ENCODE measurements at regions not wholly inside any gene's neighbourhood (a gene's known extent, or its start where the extent isn't known, plus 50 kb on each side); places are given as distances from the start of the nearest gene placed in this dataset.

GRCh38 chr3:31404871-31405270, 127.9 kb upstream of the STT3B start:
- DNase-seq = no peak

DNA sequence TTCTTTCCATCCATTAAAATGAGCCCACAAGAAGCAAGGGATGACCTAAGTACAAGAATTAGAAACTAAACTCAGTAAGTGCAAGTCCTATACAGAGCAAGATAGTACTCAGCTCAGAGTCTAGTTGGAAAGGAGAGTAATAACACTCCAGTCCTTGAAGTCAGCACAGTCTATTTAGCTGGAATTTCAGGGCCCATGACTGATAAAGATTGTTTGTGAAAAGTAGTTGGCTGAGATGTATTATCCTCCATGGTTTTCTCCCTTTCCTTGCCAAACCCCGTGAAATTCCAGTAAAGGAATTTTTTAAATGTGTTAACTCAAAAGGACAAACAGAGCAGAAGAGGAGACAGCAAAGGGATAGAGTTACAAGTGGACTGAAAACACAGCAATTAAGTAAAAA, 127.2 kb upstream of the STT3B start:
- no peak for DNase-seq

- DNase-seq = no peak
Observed at GRCh38 chr3:31406896-31407295, 125.8 kb upstream of the STT3B start.

DNA sequence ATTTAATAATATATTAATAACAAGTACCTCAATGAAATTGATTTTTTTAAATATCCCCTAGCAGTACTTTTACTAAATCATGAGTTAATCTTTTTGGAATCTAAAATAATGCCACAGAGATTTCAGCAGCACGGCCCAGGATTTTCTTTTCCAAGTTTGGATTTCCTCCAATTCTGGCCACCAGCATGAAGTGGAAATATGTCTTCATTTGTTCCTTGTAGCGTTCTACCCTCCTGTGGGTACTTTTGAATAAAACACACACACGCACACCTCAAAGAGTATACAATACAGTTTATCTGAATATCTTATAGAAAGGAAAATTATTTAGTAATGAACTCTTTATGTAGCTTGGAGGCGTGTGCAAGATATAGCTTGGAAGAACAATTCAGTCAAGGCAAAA, 125.1 kb upstream of the STT3B start:
- DNase-seq = no peak

- no peak for DNase-seq
Observed at GRCh38 chr3:31408720-31409119, 124.0 kb upstream of the STT3B start.

DNA sequence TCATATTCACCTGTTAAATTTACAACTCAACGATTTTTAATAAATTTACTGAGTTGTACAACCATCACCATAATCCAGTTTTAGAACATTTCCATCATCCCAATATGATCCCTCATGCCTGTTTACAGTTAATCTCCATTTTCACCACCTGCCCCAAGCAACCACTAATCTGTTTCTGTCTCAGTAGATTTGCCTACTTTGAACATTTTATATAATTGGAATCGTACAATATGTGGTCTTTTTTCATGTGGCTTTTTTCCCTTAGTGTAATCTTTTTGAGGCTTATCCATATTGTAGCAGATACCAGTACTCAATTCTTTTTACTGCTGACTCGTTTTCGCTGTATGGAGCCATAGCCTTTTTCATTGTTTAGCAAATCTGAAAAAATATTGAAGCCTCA, 123.3 kb upstream of the STT3B start:
- DNase-seq = no peak

- DNase-seq = no peak
Observed at GRCh38 chr3:31409866-31410265, 122.9 kb upstream of the STT3B start.

GRCh38 chr3:31410411-31410810, 122.3 kb upstream of the STT3B start:
- DNase-seq = no peak

- no peak for DNase-seq
Observed at GRCh38 chr3:31412832-31413231, 119.9 kb upstream of the STT3B start.

GRCh38 chr3:31413515-31413914, 119.2 kb upstream of the STT3B start:
- DNase-seq = no peak

DNA sequence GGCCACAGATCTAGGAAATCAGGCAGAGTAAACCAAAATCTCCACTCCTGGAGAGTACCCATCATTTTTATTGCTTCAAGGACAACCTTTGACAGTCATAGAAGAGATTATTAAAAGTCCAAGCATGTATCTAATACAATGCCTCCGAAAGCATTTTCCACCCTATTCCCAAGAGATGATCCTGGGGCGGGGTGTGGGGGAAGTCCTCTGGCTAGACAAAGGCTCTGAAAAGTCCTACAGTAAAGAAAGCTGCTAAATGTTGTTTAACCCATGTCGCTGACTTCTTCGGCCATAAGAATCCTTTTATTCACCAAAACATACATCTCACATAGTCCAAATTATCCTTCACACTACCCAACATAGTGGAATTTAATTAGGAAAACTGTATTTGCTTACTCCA, 115.7 kb upstream of the STT3B start:
- no peak for DNase-seq

- DNase-seq = no peak
Observed at GRCh38 chr3:31417486-31417885, 115.2 kb upstream of the STT3B start.

- no peak for DNase-seq
Observed at GRCh38 chr3:31420311-31420710, 112.4 kb upstream of the STT3B start.

- no peak for DNase-seq
Observed at GRCh38 chr3:31421314-31422048, 111.2 kb upstream of the STT3B start.

DNA sequence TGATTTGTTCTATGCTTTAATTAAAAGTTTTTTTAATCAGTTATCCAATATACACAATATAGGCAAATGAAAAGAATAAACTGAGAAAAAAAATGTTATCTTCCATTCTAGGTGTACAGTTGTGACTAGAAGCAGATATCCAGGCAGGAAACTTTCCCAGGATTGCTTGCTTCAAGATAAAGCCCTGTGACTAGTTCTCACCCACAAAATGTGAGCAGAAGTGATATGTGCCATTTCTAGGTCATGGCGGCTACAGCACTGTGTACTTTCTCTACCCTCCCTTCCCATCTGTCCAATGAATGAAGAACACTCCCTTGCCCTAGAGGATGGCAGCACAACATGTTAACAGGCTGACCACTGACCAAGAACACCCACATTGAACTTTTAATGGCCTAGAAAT, 110.5 kb upstream of the STT3B start:
- no peak for DNase-seq

GRCh38 chr3:31423482-31423881, 109.2 kb upstream of the STT3B start:
- DNase-seq = no peak

GRCh38 chr3:31425401-31425800, 107.3 kb upstream of the STT3B start:
- no peak for DNase-seq

GRCh38 chr3:31427623-31428022, 105.1 kb upstream of the STT3B start:
- no peak for DNase-seq

- DNase-seq = no peak
Observed at GRCh38 chr3:31431321-31431720, 101.4 kb upstream of the STT3B start.

DNA sequence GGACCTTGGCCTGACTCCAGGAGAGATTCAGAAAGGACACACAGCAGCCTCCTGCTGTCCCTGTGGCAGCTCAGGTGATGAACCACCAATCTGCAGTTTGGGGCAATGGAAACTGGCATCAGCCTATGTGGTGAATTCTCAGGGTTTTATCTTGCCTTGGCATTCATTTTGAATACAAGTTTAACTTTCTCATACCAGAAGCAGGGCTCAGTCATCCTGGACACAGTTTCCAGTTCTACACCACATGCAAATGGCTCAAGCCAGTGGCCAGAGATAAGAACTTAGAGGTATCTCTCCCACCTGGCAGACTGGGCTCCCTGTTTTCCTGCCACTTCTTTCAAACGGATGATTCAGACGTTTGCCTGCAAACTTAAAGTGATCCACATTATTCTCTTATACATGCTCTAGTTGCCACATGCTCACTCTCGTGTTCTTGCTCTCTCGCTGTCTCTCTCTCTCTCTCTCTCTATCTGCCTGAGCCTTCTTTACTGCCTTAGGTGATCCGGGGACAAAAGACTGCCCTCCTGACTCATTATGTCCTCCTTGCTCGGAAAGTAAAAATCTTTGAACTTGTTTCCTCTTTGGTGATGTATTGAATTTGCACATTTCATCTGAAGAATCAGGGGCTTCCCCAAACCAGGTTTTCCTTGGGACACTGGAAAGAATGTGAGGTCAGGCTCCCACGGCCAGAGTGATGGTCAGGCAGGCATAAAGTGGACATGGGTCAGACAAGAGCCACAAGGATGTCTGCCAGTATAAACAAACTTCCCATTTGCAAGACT, 99.6 kb upstream of the STT3B start:
- DNase-seq = no peak

- no peak for DNase-seq
Observed at GRCh38 chr3:31433679-31433992, 99.1 kb upstream of the STT3B start.

- no peak for DNase-seq
Observed at GRCh38 chr3:31434819-31435218, 97.9 kb upstream of the STT3B start.

DNA sequence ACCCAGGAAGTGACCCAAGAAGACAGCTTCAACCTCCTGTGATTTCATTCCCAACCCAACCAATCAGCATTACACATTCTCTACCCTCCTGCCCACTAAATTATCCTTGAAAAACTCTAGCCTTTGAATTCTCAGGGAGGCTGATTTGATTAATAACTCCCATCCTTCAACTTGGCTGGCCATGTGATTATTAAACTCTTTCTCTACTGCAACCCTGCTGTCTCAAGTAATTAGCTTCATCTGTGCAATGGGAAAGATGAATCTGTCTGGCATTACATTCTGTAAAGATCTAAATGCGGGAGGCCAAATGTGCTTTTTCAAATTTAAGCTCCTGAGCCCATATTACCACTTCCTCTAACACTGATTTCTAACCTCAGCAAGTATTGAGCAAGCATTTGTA, 95.9 kb upstream of the STT3B start:
- no peak for DNase-seq

DNA sequence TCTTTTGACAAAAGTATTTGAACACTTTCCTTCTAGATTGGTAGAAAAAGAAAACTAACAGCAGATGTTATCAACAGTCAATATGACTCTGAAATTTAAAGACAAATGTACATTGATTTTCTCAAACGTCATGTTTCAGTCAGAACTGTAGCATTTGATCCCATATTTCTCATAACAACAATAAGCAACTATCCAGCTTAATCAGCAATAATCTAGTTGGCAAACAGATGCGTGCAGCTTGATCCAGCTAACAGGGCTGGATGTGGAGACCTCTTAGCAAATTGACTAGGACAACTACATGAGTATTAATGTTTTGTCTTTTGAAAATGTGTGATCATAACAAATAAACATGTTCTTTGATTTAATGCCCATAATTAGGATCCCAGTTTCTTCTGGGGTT, 94.0 kb upstream of the STT3B start:
- DNase-seq = no peak

Measured in retina (tissue), 1 donor.